ENCODE measurements at regions not wholly inside any gene's neighbourhood (a gene's known extent, or its start where the extent isn't known, plus 50 kb on each side); places are given as distances from the start of the nearest gene placed in this dataset.
"Not testable (repeated sequence)": the region's sequence is repeated elsewhere in the genome, so short reads cannot be mapped to it uniquely, and the experiment has no call there.

- no peak for DNase-seq (ENCODE audit: low spot score)
Observed at GRCh38 chr1:232859216-232859615, 54.0 kb downstream of the MAP10 start.

- no peak for DNase-seq (ENCODE audit: low spot score)
Observed at GRCh38 chr1:232861107-232861506, 55.9 kb downstream of the MAP10 start.

GRCh38 chr1:232863544-232864275 lies 58.5 kb downstream of the MAP10 start:
- no peak for DNase-seq (ENCODE audit: low spot score)

- DNase-seq (ENCODE audit: low spot score): no peak
Observed at GRCh38 chr1:232865102-232865931, 60.1 kb downstream of the MAP10 start.

GRCh38 chr1:232868793-232869491 lies 63.7 kb downstream of the MAP10 start:
- no peak for DNase-seq (ENCODE audit: low spot score)

- not testable (repeated sequence) for DNase-seq (ENCODE audit: low spot score)
Observed at GRCh38 chr1:232871291-232871969, 66.2 kb downstream of the MAP10 start.

GRCh38 chr1:232872284-232872683 lies 67.1 kb downstream of the MAP10 start:
- DNase-seq (ENCODE audit: low spot score): no peak

- no peak for DNase-seq (ENCODE audit: low spot score)
Observed at GRCh38 chr1:232872738-232873137, 67.5 kb downstream of the MAP10 start.

- DNase-seq (ENCODE audit: low spot score): no peak
Observed at GRCh38 chr1:232873412-232873811, 68.2 kb downstream of the MAP10 start.

GRCh38 chr1:232873931-232874330 lies 68.7 kb downstream of the MAP10 start:
- no peak for DNase-seq (ENCODE audit: low spot score)

GRCh38 chr1:232875536-232875935 lies 70.3 kb downstream of the MAP10 start:
- DNase-seq (ENCODE audit: low spot score): no peak

- DNase-seq (ENCODE audit: low spot score): no peak
Observed at GRCh38 chr1:232876506-232877364, 71.5 kb downstream of the MAP10 start.

- DNase-seq (ENCODE audit: low spot score): no peak
Observed at GRCh38 chr1:232877365-232878028, 72.3 kb downstream of the MAP10 start.

GRCh38 chr1:232878086-232878485 lies 72.3 kb upstream of the NTPCR start:
- DNase-seq (ENCODE audit: low spot score): no peak

- peak; percentile 45 for DNase-seq (ENCODE audit: low spot score)
Observed at GRCh38 chr1:232880354-232880753, 70.1 kb upstream of the NTPCR start.

- no peak for DNase-seq (ENCODE audit: low spot score)
Observed at GRCh38 chr1:232883992-232884661, 66.3 kb upstream of the NTPCR start.

- no peak for DNase-seq (ENCODE audit: low spot score)
Observed at GRCh38 chr1:232886271-232886670, 64.1 kb upstream of the NTPCR start.

- no peak for DNase-seq (ENCODE audit: low spot score)
Observed at GRCh38 chr1:232890340-232890943, 60.0 kb upstream of the NTPCR start.

- DNase-seq (ENCODE audit: low spot score): no peak
Observed at GRCh38 chr1:232891071-232891470, 59.3 kb upstream of the NTPCR start.

Measured in pons (tissue), 1 donor.